AG09319 (cell line): ENCODE measurements at regions not wholly inside any gene's neighbourhood (a gene's known extent, or its start where the extent isn't known, plus 50 kb on each side); places are given as distances from the start of the nearest gene placed in this dataset.

Source experiments
- DNase-seq: peaks from one replicate; pipeline ENCODE4 v3.0.0-alpha.2; 2010; ENCODE audit warnings: low read depth; ENCODE audit errors: extremely low read depth
- TF ChIP-seq, protein P1 (sequence below): IDR thresholded peaks from 2 replicates; pipeline ENCODE4 v1.5.1; 2011; ENCODE audit warnings: low read depth, mild to moderate bottlenecking, inconsistent platforms, low read length, moderate library complexity

- TF ChIP-seq, protein P1, sequence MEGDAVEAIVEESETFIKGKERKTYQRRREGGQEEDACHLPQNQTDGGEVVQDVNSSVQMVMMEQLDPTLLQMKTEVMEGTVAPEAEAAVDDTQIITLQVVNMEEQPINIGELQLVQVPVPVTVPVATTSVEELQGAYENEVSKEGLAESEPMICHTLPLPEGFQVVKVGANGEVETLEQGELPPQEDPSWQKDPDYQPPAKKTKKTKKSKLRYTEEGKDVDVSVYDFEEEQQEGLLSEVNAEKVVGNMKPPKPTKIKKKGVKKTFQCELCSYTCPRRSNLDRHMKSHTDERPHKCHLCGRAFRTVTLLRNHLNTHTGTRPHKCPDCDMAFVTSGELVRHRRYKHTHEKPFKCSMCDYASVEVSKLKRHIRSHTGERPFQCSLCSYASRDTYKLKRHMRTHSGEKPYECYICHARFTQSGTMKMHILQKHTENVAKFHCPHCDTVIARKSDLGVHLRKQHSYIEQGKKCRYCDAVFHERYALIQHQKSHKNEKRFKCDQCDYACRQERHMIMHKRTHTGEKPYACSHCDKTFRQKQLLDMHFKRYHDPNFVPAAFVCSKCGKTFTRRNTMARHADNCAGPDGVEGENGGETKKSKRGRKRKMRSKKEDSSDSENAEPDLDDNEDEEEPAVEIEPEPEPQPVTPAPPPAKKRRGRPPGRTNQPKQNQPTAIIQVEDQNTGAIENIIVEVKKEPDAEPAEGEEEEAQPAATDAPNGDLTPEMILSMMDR, result no peak
- no peak for DNase-seq
Measured at GRCh38 chr16:64712026-64712425, 409.8 kb downstream of the CDH11 start.

GRCh38 chr16:64711596-64711995 is 410.3 kb downstream of the CDH11 start:
- TF ChIP-seq, protein P1, result no peak
- DNase-seq, result no peak

GRCh38 chr16:64711026-64711425 is 410.8 kb downstream of the CDH11 start:
- TF ChIP-seq, protein P1, result no peak
- DNase-seq, result no peak

- DNase-seq, result no peak
- TF ChIP-seq, protein P1, result no peak
Measured at GRCh38 chr16:64705443-64705842, 416.4 kb downstream of the CDH11 start.

DNA sequence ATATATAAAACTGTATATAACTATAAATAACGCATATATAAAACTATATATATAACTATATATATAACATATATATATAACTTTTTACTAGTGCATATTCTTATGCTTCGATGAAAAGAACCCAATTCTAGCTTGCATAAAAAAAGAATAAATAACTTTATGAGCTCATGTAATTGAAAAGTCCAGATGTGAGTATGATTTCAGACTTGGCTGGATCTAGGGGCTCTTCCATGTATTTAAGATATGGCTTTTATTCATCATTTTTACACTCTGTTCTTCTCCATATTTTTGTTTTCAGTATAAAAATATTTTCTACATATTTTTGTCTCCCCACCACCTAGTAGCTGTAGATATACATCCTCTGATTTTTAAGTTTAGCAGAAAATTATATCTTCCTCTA is 417.5 kb downstream of the CDH11 start:
- TF ChIP-seq, protein P1, result no peak
- no peak for DNase-seq

DNA sequence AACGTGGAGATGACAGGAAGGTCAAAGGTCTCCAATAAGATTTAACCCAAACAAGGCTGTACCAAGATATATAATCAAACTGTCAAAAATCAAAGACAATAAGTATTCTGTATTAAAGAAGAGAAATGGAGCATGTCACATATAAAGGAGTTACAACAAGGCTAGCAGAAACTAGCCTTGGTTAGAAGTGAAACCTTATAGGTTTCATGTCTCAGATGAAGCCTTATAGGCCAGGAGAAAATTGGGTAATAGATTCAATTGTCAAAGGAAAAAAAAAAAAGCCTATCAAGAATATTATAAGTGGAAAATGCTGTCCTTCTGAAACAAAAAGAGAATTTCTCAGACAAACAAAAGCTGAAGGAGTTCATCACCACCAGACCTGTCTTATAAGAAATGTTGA is 419.4 kb downstream of the CDH11 start:
- no peak for DNase-seq
- TF ChIP-seq, protein P1, result no peak

DNA sequence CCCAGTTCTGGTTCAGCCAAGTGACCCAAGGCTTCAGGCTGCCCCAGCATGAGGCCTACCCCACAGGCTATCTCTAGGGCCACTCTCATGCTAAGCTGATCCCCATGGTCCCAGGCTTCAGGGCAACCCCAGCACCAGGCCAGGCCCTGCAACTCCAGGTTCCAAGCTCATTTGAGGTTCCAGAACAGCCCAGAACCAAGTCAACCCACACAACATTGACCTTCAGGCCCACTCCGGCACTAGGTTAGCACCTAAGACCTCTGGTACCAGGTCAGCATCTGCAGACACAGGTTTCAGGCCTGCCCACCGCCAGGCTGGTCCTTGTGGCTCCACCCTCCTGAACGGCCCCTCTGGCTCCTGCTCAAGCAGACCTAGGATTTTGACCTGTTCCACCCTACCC is 421.2 kb downstream of the CDH11 start:
- DNase-seq, result no peak
- TF ChIP-seq, protein P1, result no peak
